ENCODE measurements at regions not wholly inside any gene's neighbourhood (a gene's known extent, or its start where the extent isn't known, plus 50 kb on each side); places are given as distances from the start of the nearest gene placed in this dataset.
"Not testable (repeated sequence)": the region's sequence is repeated elsewhere in the genome, so short reads cannot be mapped to it uniquely, and the experiment has no call there.

DNA sequence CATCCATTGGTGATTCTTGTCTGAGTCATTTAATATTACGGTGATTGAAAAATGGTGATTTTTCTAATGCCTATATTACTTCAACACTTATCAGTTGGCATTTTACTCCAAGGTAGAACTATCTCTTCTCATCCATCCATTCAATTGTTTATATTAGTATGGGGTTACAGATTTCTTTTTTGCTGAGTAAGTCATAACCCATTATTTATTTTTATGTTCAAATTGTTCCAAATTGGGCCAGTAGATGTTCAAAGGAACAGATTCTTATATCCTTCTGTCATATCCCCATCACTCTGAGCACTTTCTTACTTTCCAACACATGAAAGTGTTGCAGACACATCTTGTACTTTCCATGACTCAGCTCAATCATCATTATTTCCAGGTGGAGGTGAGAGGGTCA, 466.8 kb upstream of the CAMK1G start:
- Mint-ChIP-seq H3K4me3 (ENCODE audit: unreplicated experiment) (no peak overlapping the region), H3K27me3 (ENCODE audit: unreplicated experiment) (no peaks in the 10 kb centered on the region), H3K27ac (ENCODE audit: unreplicated experiment) (no peak overlapping the region), H3K36me3 (ENCODE audit: unreplicated experiment) (no peaks in the 10 kb centered on the region), H3K4me1 (ENCODE audit: low read depth, unreplicated experiment) (peaks cover 12% of the 10 kb centered on the region), H3K9me3 (ENCODE audit: unreplicated experiment) (no peaks in the 10 kb centered on the region)
- no peak for DNase-seq
- TF ChIP-seq, protein P1, sequence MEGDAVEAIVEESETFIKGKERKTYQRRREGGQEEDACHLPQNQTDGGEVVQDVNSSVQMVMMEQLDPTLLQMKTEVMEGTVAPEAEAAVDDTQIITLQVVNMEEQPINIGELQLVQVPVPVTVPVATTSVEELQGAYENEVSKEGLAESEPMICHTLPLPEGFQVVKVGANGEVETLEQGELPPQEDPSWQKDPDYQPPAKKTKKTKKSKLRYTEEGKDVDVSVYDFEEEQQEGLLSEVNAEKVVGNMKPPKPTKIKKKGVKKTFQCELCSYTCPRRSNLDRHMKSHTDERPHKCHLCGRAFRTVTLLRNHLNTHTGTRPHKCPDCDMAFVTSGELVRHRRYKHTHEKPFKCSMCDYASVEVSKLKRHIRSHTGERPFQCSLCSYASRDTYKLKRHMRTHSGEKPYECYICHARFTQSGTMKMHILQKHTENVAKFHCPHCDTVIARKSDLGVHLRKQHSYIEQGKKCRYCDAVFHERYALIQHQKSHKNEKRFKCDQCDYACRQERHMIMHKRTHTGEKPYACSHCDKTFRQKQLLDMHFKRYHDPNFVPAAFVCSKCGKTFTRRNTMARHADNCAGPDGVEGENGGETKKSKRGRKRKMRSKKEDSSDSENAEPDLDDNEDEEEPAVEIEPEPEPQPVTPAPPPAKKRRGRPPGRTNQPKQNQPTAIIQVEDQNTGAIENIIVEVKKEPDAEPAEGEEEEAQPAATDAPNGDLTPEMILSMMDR (IDR thresholded peaks at IDR 0.05; ENCODE audit: partially characterized antibody, unreplicated experiment), result no peak

GRCh38 chr1:209123601-209124000, 459.9 kb upstream of the CAMK1G start:
- peaks cover 3% of the 10 kb centered on the region for H3K4me1 Mint-ChIP-seq (ENCODE audit: low read depth, unreplicated experiment)
- no peak overlapping the region for H3K27ac Mint-ChIP-seq (ENCODE audit: unreplicated experiment)
- TF ChIP-seq, protein P1 (IDR thresholded peaks at IDR 0.05; ENCODE audit: partially characterized antibody, unreplicated experiment), result no peak
- peaks cover 6% of the 10 kb centered on the region for H3K9me3 Mint-ChIP-seq (ENCODE audit: unreplicated experiment)
- H3K4me3 Mint-ChIP-seq (ENCODE audit: unreplicated experiment), result no peak overlapping the region
- peaks cover 2% of the 10 kb centered on the region for H3K27me3 Mint-ChIP-seq (ENCODE audit: unreplicated experiment)
- H3K36me3 Mint-ChIP-seq (ENCODE audit: unreplicated experiment), result peaks cover 12% of the 10 kb centered on the region
- no peak for DNase-seq

- DNase-seq; H3K27me3 Mint-ChIP-seq (ENCODE audit: unreplicated experiment); H3K4me3 Mint-ChIP-seq (ENCODE audit: unreplicated experiment); H3K27ac Mint-ChIP-seq (ENCODE audit: unreplicated experiment); H3K4me1 Mint-ChIP-seq (ENCODE audit: low read depth, unreplicated experiment): not testable (repeated sequence)
- Mint-ChIP-seq H3K36me3 (ENCODE audit: unreplicated experiment) (peaks cover 15% of the 10 kb centered on the region), H3K9me3 (ENCODE audit: unreplicated experiment) (peaks cover 11% of the 10 kb centered on the region)
Measured at GRCh38 chr1:209129091-209129490, 454.4 kb upstream of the CAMK1G start.

DNA sequence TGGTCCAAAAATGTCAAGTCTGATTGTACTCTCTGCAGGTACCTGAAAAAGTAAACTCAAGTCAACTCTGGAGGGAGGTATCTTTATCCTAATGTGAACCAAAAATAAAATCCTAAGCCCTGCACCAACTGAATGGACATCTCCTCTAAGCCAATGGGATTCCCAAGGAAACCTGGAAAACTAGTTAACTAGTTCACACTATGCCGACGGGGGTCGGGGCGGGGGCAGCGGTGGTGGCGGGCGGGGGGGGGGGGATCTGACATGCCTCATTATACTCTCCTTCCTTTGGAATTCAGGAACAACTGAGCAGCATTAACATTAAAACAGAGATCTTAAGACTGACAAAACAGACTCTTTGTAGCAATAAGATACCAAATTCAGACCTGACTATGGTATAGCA, 452.6 kb upstream of the CAMK1G start:
- no peaks in the 10 kb centered on the region for H3K4me1 Mint-ChIP-seq (ENCODE audit: low read depth, unreplicated experiment)
- no peak overlapping the region for H3K27ac Mint-ChIP-seq (ENCODE audit: unreplicated experiment)
- no peak for DNase-seq
- H3K36me3 Mint-ChIP-seq (ENCODE audit: unreplicated experiment), result peaks cover 15% of the 10 kb centered on the region
- peaks cover 4% of the 10 kb centered on the region for H3K27me3 Mint-ChIP-seq (ENCODE audit: unreplicated experiment)
- peaks cover 11% of the 10 kb centered on the region for H3K9me3 Mint-ChIP-seq (ENCODE audit: unreplicated experiment)
- TF ChIP-seq, protein P1 (IDR thresholded peaks at IDR 0.05; ENCODE audit: partially characterized antibody, unreplicated experiment), result no peak
- H3K4me3 Mint-ChIP-seq (ENCODE audit: unreplicated experiment), result no peak overlapping the region

GRCh38 chr1:209132736-209133467, 450.6 kb upstream of the CAMK1G start:
- Mint-ChIP-seq H3K27me3 (ENCODE audit: unreplicated experiment) (peaks cover 2% of the 10 kb centered on the region), H3K4me3 (ENCODE audit: unreplicated experiment) (no peak overlapping the region), H3K4me1 (ENCODE audit: low read depth, unreplicated experiment) (no peaks in the 10 kb centered on the region), H3K27ac (ENCODE audit: unreplicated experiment) (no peak overlapping the region), H3K36me3 (ENCODE audit: unreplicated experiment) (peaks cover 5% of the 10 kb centered on the region), H3K9me3 (ENCODE audit: unreplicated experiment) (peaks cover 8% of the 10 kb centered on the region)
- TF ChIP-seq, protein P1 (IDR thresholded peaks at IDR 0.05; ENCODE audit: partially characterized antibody, unreplicated experiment), result no peak
- DNase-seq, result no peak
